Panc1 (cell line): ENCODE measurements at regions not wholly inside any gene's neighbourhood (a gene's known extent, or its start where the extent isn't known, plus 50 kb on each side); places are given as distances from the start of the nearest gene placed in this dataset.

ENCODE experiments used
- ATAC-seq: fragments of 200-7000 bp; cut with Tn5 transposase; 2 replicates; pipeline ENCODE4 v1.9.1; 2020; ENCODE audit warnings: mild to moderate bottlenecking, moderate library complexity
- BruUV-seq: library from RNA; stranded (reverse); fragments of 400-500 nt; replicated peaks from 2 replicates; lab custom pipeline; 2021; lab: Mats Ljungman, UMichigan
- CTCF ChIA-PET: fragments of 300-600 bp; sonication (Branson Sonifier 250); formaldehyde crosslinking; loops from one replicate; lab custom pipeline; 2022; ENCODE audit warnings: antibody characterized with exemption; lab: Charles Lee
- POLR2A ChIA-PET: fragments of 300-600 bp; sonication (Branson Sonifier 250); formaldehyde crosslinking; loops from one replicate; lab custom pipeline; 2022; ENCODE audit warnings: antibody characterized with exemption; lab: Charles Lee
- DNase-seq: peaks from one replicate; pipeline ENCODE4 v3.0.0-alpha.2; 2010; ENCODE audit warnings: low read depth, low spot score
- H3K27ac ChIP-seq: 2 replicates; pipeline ENCODE4 v1.5.1; 2011; ENCODE audit warnings: mild to moderate bottlenecking, low read length, inconsistent platforms
- H3K27me3 ChIP-seq: fragments of 200-500 bp; sonication (Bioruptor generic); 2 replicates; pipeline ENCODE4 v1.6.0; 2014; ENCODE audit warnings: low read length, inconsistent platforms; ENCODE audit not compliant: control insufficient read depth, insufficient read depth
- H3K36me3 ChIP-seq: fragments of 200-500 bp; sonication (Bioruptor generic); 2 replicates; pipeline ENCODE4 v1.5.1; 2014; ENCODE audit warnings: inconsistent platforms, mild to moderate bottlenecking, low read length, moderate library complexity; ENCODE audit not compliant: control insufficient read depth, insufficient read depth
- H3K4me1 ChIP-seq: 2 replicates; pipeline ENCODE4 v1.5.1; 2011; ENCODE audit warnings: inconsistent platforms, mild to moderate bottlenecking, low read length, moderate library complexity; ENCODE audit not compliant: control insufficient read depth, insufficient read depth
- H3K4me3 ChIP-seq, 2 experiments: 2 replicates each; pipeline ENCODE4 v1.5.1; 2011 to 2012; ENCODE audit warnings: low read depth in 2 of 2, low read length in 2 of 2, mild to moderate bottlenecking in 2 of 2, inconsistent platforms in 1 of 2, moderate library complexity in 1 of 2
- H3K9me3 ChIP-seq: fragments of 200-500 bp; sonication (Bioruptor generic); 2 replicates; pipeline ENCODE4 v1.5.1; 2014; ENCODE audit warnings: low read depth, mild to moderate bottlenecking, inconsistent platforms, low read length, moderate library complexity; ENCODE audit not compliant: control insufficient read depth, insufficient read depth
- CTCF ChIP-seq: fragments of 450-650 bp; IDR thresholded peaks from 2 replicates; pipeline ENCODE4 v1.5.1; 2017; ENCODE audit warnings: mild to moderate bottlenecking
- POLR2AphosphoS5 ChIP-seq: IDR thresholded peaks from 2 replicates; pipeline ENCODE4 v1.6.1; 2012; ENCODE audit warnings: mild to moderate bottlenecking, low read depth, low read length, moderate library complexity
- REST ChIP-seq, 2 experiments: IDR thresholded peaks; 2 replicates each; pipeline ENCODE4 v1.6.1; 2011 to 2012; ENCODE audit warnings: low read depth in 2 of 2, control low read depth in 1 of 2, low read length in 1 of 2, mild to moderate bottlenecking in 1 of 2, moderate library complexity in 1 of 2; ENCODE audit not compliant: insufficient read depth in 1 of 2
- SIN3A ChIP-seq: IDR thresholded peaks from 2 replicates; pipeline ENCODE4 v1.6.1; 2012; ENCODE audit warnings: low read depth, mild to moderate bottlenecking, low read length, moderate library complexity, borderline replicate concordance; ENCODE audit not compliant: insufficient read depth
- TCF7L2 ChIP-seq: IDR thresholded peaks from 2 replicates; pipeline ENCODE4 v1.6.1; 2011; ENCODE audit warnings: mild to moderate bottlenecking, low read depth, low read length, inconsistent platforms
- in situ Hi-C: cut with HindIII; loops from 2 replicates; pipeline ENCODE4 v1.10.0; 2016; ENCODE audit warnings: low sequenced_read_pairs, low pct_unique_long_range_greater_than_20kb
- intact Hi-C: fragments of 100-400 bp; cut with micrococcal nuclease; formaldehyde crosslinking; loops from one replicate; pipeline ENCODE4 v1.10.0; 2022; ENCODE audit not compliant: unreplicated experiment

GRCh38 chr18:51385270-51385669 lies 187.8 kb upstream of the MEX3C start:
- CTCF ChIA-PET: no interaction called here
- no peak overlapping the region for H3K4me3 ChIP-seq
- POLR2A ChIA-PET: no interaction called here
- in situ Hi-C loops: no loop called here
- H3K27me3 ChIP-seq: no peaks in the 10 kb centered on the region
- H3K36me3 ChIP-seq: no peaks in the 10 kb centered on the region
- no peaks in the 10 kb centered on the region for H3K4me1 ChIP-seq
- no peak for TF ChIP-seq POLR2AphosphoS5
- DNase-seq (no peak), ATAC-seq (no peak)
- BruUV-seq: no TSS peak
- no peak overlapping the region for H3K27ac ChIP-seq
- intact Hi-C loops: no loop called here
- H3K9me3 ChIP-seq: no peaks in the 10 kb centered on the region

- DNase-seq (no peak), ATAC-seq (no peak)
- in situ Hi-C loops: no loop called here
- Histone ChIP-seq H3K27ac (no peak overlapping the region), H3K4me3 (no peak overlapping the region), H3K36me3 (no peaks in the 10 kb centered on the region), H3K27me3 (no peaks in the 10 kb centered on the region), H3K9me3 (no peaks in the 10 kb centered on the region), H3K4me1 (no peaks in the 10 kb centered on the region)
- ChIA-PET CTCF (no interaction called here), POLR2A (no interaction called here)
- TF ChIP-seq SIN3A: no peak
- no peak for TF ChIP-seq REST (IDR thresholded peaks at IDR 0.05; ENCODE audit: insufficient read depth in 1 of 2, low read depth in 2 of 2, low read length in 1 of 2)
- no peak for TF ChIP-seq TCF7L2
- TF ChIP-seq POLR2AphosphoS5: no peak
- no peak for TF ChIP-seq CTCF
- BruUV-seq: no TSS peak
- intact Hi-C loops: no loop called here
Observed at GRCh38 chr18:51390702-51391101, 193.2 kb upstream of the MEX3C start.

GRCh38 chr18:51391215-51391614 lies 193.7 kb upstream of the MEX3C start:
- POLR2A ChIA-PET: no interaction called here
- BruUV-seq: no TSS peak
- TF ChIP-seq CTCF (no peak), SIN3A (no peak), TCF7L2 (no peak), REST (IDR thresholded peaks at IDR 0.05; ENCODE audit: insufficient read depth in 1 of 2, low read depth in 2 of 2, low read length in 1 of 2) (no peak), POLR2AphosphoS5 (no peak)
- no peaks in the 10 kb centered on the region for H3K27me3 ChIP-seq
- CTCF ChIA-PET: no interaction called here
- no peak overlapping the region for H3K27ac ChIP-seq
- intact Hi-C loops: no loop called here
- H3K36me3 ChIP-seq: no peaks in the 10 kb centered on the region
- H3K4me1 ChIP-seq: no peaks in the 10 kb centered on the region
- in situ Hi-C loops: no loop called here
- ATAC-seq (no peak), DNase-seq (no peak)
- no peaks in the 10 kb centered on the region for H3K9me3 ChIP-seq
- H3K4me3 ChIP-seq: no peak overlapping the region
